GM18858 (cell line): ENCODE measurements at regions not wholly inside any gene's neighbourhood (a gene's known extent, or its start where the extent isn't known, plus 50 kb on each side); places are given as distances from the start of the nearest gene placed in this dataset.
"Not testable (repeated sequence)": the region's sequence is repeated elsewhere in the genome, so short reads cannot be mapped to it uniquely, and the experiment has no call there.

Experiments
- ATAC-seq: cut with Tn5 transposase; IDR thresholded peaks from one replicate; pipeline ENCODE4 v1.9.1; 2021; ENCODE audit not compliant: unreplicated experiment

- ATAC-seq: not testable (repeated sequence)
Observed at GRCh38 chr15:21774760-21775159, 102.8 kb downstream of the POTEB start.

GRCh38 chr15:21766524-21766923, 111.0 kb downstream of the POTEB start:
- ATAC-seq: not testable (repeated sequence)

GRCh38 chr15:21763756-21764155, 113.8 kb downstream of the POTEB start:
- not testable (repeated sequence) for ATAC-seq

GRCh38 chr15:21760250-21761023, 117.1 kb downstream of the POTEB start:
- not testable (repeated sequence) for ATAC-seq

- not testable (repeated sequence) for ATAC-seq
Observed at GRCh38 chr15:21759401-21760165, 118.0 kb downstream of the POTEB start.

GRCh38 chr15:21753838-21754237, 123.7 kb downstream of the POTEB start:
- not testable (repeated sequence) for ATAC-seq

- ATAC-seq: not testable (repeated sequence)
Observed at GRCh38 chr15:21752124-21752957, 125.2 kb downstream of the POTEB start.

- ATAC-seq: not testable (repeated sequence)
Observed at GRCh38 chr15:21749173-21749572, 128.4 kb downstream of the POTEB start.

GRCh38 chr15:21744245-21744915, 133.2 kb downstream of the POTEB start:
- ATAC-seq: not testable (repeated sequence)

- peak; percentile 51 for ATAC-seq
Observed at GRCh38 chr15:21742067-21742466, 135.5 kb downstream of the POTEB start.

GRCh38 chr15:21738003-21738402, 139.5 kb downstream of the POTEB start:
- ATAC-seq: not testable (repeated sequence)

GRCh38 chr15:21736443-21736842, 141.1 kb downstream of the POTEB start:
- not testable (repeated sequence) for ATAC-seq

- not testable (repeated sequence) for ATAC-seq
Observed at GRCh38 chr15:21735837-21736236, 141.7 kb downstream of the POTEB start.

- not testable (repeated sequence) for ATAC-seq
Observed at GRCh38 chr15:21735368-21735767, 142.2 kb downstream of the POTEB start.

GRCh38 chr15:21731496-21731895, 146.0 kb downstream of the POTEB start:
- peak; percentile 40 for ATAC-seq

- peak; percentile 48 for ATAC-seq
Observed at GRCh38 chr15:21730427-21731405, 146.8 kb downstream of the POTEB start.

- ATAC-seq: not testable (repeated sequence)
Observed at GRCh38 chr15:21724988-21725387, 152.5 kb downstream of the POTEB start.

GRCh38 chr15:21721115-21721514, 156.4 kb downstream of the POTEB start:
- not testable (repeated sequence) for ATAC-seq

- ATAC-seq: peak; percentile 70
Observed at GRCh38 chr15:21718779-21719178, 158.8 kb downstream of the POTEB start.
